K562 (cell line): ENCODE measurements at regions not wholly inside any gene's neighbourhood (a gene's known extent, or its start where the extent isn't known, plus 50 kb on each side); places are given as distances from the start of the nearest gene placed in this dataset.

ENCODE experiments used
- ATAC-seq: fragments of 200-7000 bp; cut with Tn5 transposase; 3 replicates; pipeline ENCODE4 v1.9.1; 2020; ENCODE audit warnings: moderate library complexity
- BruUV-seq: library from RNA; stranded (reverse); fragments of 400-500 nt; replicated peaks from 2 replicates; lab custom pipeline; 2021; lab: Mats Ljungman, UMichigan
- CTCF ChIA-PET: fragments of 300-600 bp; formaldehyde crosslinking; extraction: SDS; loops from one replicate; lab custom pipeline; 2021; ENCODE audit warnings: low intra/inter-chr PET ratio; lab: Yijun Ruan, JAX
- POLR2A ChIA-PET: fragments of 300-600, 350-650 bp; sonication (Branson Sonifier 250); formaldehyde crosslinking; extraction: SDS; loops from one replicate; lab custom pipeline; 2021; ENCODE audit warnings: antibody characterized with exemption, inconsistent platforms; lab: Yijun Ruan, JAX
- DNase-seq, 4 experiments: peaks; one replicate each; pipeline versions ENCODE4 v3.0.0 to v3.0.0-alpha.2; 2011 to 2018; ENCODE audit warnings: low spot score in 3 of 4, mixed read lengths in 3 of 4; ENCODE audit errors: extremely low read depth in 1 of 4
- FAIRE-seq: peaks from 2 replicates; lab custom pipeline; 2011; peaks lifted over from hg19 to GRCh38; lab: Jason Lieb, UNC
- H2AFZ ChIP-seq: 2 replicates; pipeline ENCODE4 v1.6.0; 2011; ENCODE audit warnings: low read depth, low read length, control low read depth, inconsistent platforms
- H3K27ac ChIP-seq: fragments of 200-600 bp; 3 replicates; pipeline ENCODE4 v1.8.0; 2011; ENCODE audit warnings: low read depth, mild to moderate bottlenecking, control low read depth, inconsistent platforms, low read length, moderate library complexity, mixed read lengths; ENCODE audit errors: extremely low read depth
- H3K27me3 ChIP-seq, 2 experiments: fragments of 300-600 bp in 1 of 2; 2 replicates in 1 of 2; 3 replicates in 1 of 2; pipeline versions ENCODE4 v1.6.0 to v1.8.0; 2011; ENCODE audit warnings: inconsistent platforms in 2 of 2, low read length in 2 of 2, mild to moderate bottlenecking in 1 of 2, mixed read lengths in 1 of 2, moderate library complexity in 1 of 2; ENCODE audit not compliant: control insufficient read depth in 2 of 2, insufficient read depth in 2 of 2
- H3K36me3 ChIP-seq: fragments of 300-600 bp; 3 replicates; pipeline ENCODE4 v1.8.0; 2011; ENCODE audit warnings: mild to moderate bottlenecking, low read length, inconsistent platforms; ENCODE audit not compliant: control insufficient read depth, insufficient read depth
- H3K4me1 ChIP-seq, 2 experiments: fragments of 200-600 bp in 1 of 2; replicated peaks in 1 of 2; 2 replicates in 1 of 2; 3 replicates in 1 of 2; pipeline versions ENCODE4 v1.5.1 to v1.8.0; 2011; ENCODE audit warnings: inconsistent platforms in 2 of 2, low read length in 2 of 2, mild to moderate bottlenecking in 1 of 2, mixed read lengths in 1 of 2, moderate library complexity in 1 of 2; ENCODE audit not compliant: control insufficient read depth in 2 of 2, insufficient read depth in 2 of 2
- H3K4me2 ChIP-seq: 2 replicates; pipeline ENCODE4 v1.6.1; 2011; ENCODE audit warnings: low read length, control low read depth, inconsistent platforms, mixed read lengths; ENCODE audit not compliant: insufficient read depth
- H3K4me3 ChIP-seq: fragments of 200-600 bp; sonication (generic), shearing (Covaris generic); 2 replicates; pipeline ENCODE4 v1.5.1; 2016; ENCODE audit warnings: control low read depth, inconsistent platforms
- H3K79me2 ChIP-seq: fragments of 200-600 bp; 3 replicates; pipeline ENCODE4 v1.8.0; 2011; ENCODE audit warnings: low read length, inconsistent platforms; ENCODE audit not compliant: control insufficient read depth, insufficient read depth
- H3K9ac ChIP-seq, 2 experiments: 2 replicates each; pipeline versions ENCODE4 v1.6.0 to v1.6.1; 2011; ENCODE audit warnings: low read depth in 2 of 2, low read length in 2 of 2, control low read depth in 1 of 2, inconsistent platforms in 1 of 2, mild to moderate bottlenecking in 1 of 2, mixed read lengths in 1 of 2; ENCODE audit not compliant: insufficient read depth in 1 of 2
- H3K9me1 ChIP-seq: one replicate; pipeline ENCODE4 v1.6.0; 2011; ENCODE audit warnings: inconsistent platforms, mild to moderate bottlenecking, low read length, moderate library complexity; ENCODE audit not compliant: control insufficient read depth, insufficient read depth
- H3K9me3 ChIP-seq: replicated peaks from 2 replicates; pipeline ENCODE4 v1.5.1; 2011; ENCODE audit warnings: low read depth, low read length, inconsistent platforms; ENCODE audit not compliant: control insufficient read depth, insufficient read depth
- H4K20me1 ChIP-seq: replicated peaks from 2 replicates; pipeline ENCODE4 v1.6.1; 2011; ENCODE audit warnings: low read length, inconsistent platforms, mixed read lengths; ENCODE audit not compliant: control insufficient read depth, insufficient read depth
- ARID1B ChIP-seq: fragments of 450-650 bp; IDR thresholded peaks from 2 replicates; pipeline ENCODE4 v1.6.1; 2016; ENCODE audit warnings: antibody characterized with exemption, mild to moderate bottlenecking, inconsistent platforms
- ASH1L ChIP-seq: fragments of 450-650 bp; IDR thresholded peaks from 2 replicates; pipeline ENCODE4 v1.6.1; 2018; ENCODE audit warnings: borderline replicate concordance, mild to moderate bottlenecking, low read depth; ENCODE audit not compliant: partially characterized antibody
- CHD4 ChIP-seq: fragments of 200-600 bp; sonication (generic); IDR thresholded peaks from 3 replicates; pipeline ENCODE4 v1.6.1; 2012; ENCODE audit warnings: low read depth, mild to moderate bottlenecking, mixed read lengths, low read length, inconsistent platforms; ENCODE audit not compliant: insufficient read depth, insufficient replicate concordance, poor library complexity, severe bottlenecking
- CTBP1 ChIP-seq: fragments of 450-650 bp; IDR thresholded peaks from 2 replicates; pipeline ENCODE4 v1.6.1; 2016; ENCODE audit warnings: borderline replicate concordance
- FOSL1 ChIP-seq: fragments of 200-800 bp; sonication (Bioruptor generic); conservative IDR thresholded peaks from 2 replicates; pipeline ENCODE4 v1.6.1; 2016; ENCODE audit warnings: missing genetic modification characterization, missing compliant biosample characterization
- FOXA1 ChIP-seq: fragments of 450-650 bp; IDR thresholded peaks from 2 replicates; pipeline ENCODE4 v1.6.1; 2016; ENCODE audit warnings: mild to moderate bottlenecking, borderline replicate concordance
- FOXA3 ChIP-seq, 2 experiments: fragments of 450-650 bp in 1 of 2; sonication (generic) in 1 of 2; formaldehyde crosslinking; IDR thresholded peaks in 1 of 2; conservative IDR thresholded peaks in 1 of 2; 2 replicates each; pipeline versions ENCODE4 v1.4.0 to v1.8.0; 2020 to 2022; ENCODE audit warnings: mild to moderate bottlenecking in 2 of 2, missing genetic modification reagents in 1 of 2
- IFI16 ChIP-seq: fragments of 250-450 bp; sonication (Bioruptor Pico); IDR thresholded peaks from 2 replicates; pipeline ENCODE4 v2.1.2; 2022; ENCODE audit warnings: mild to moderate bottlenecking, inconsistent platforms
- POLR2AphosphoS2 ChIP-seq: IDR thresholded peaks from 2 replicates; pipeline ENCODE4 v1.6.1; 2012; ENCODE audit warnings: low read length, improper control_type of control experiment
- PRMT5 ChIP-seq: sonication (generic); formaldehyde crosslinking; IDR thresholded peaks from 2 replicates; pipeline ENCODE4 v1.5.0; 2020; ENCODE audit warnings: missing genetic modification reagents
- SMARCA4 ChIP-seq: fragments of 450-650 bp; IDR thresholded peaks from 2 replicates; pipeline ENCODE4 v1.6.1; 2016
- SMARCE1 ChIP-seq: fragments of 450-650 bp; IDR thresholded peaks from 2 replicates; pipeline ENCODE4 v1.7.1; 2016; ENCODE audit warnings: mild to moderate bottlenecking
- SOX6 ChIP-seq: fragments of 450-650 bp; IDR thresholded peaks from 2 replicates; pipeline ENCODE4 v1.6.1; 2014; ENCODE audit warnings: mild to moderate bottlenecking
- SPI1 ChIP-seq: IDR thresholded peaks from 2 replicates; pipeline ENCODE4 v1.6.1; 2011; ENCODE audit warnings: low read depth, low read length, control low read depth, borderline replicate concordance
- ZNF165 ChIP-seq: fragments of 250-450 bp; sonication (Bioruptor Pico); IDR thresholded peaks from 2 replicates; pipeline ENCODE4 v1.4.0; 2020; ENCODE audit warnings: borderline replicate concordance
- ZNF316 ChIP-seq: fragments of 450-650 bp; IDR thresholded peaks from 2 replicates; pipeline ENCODE4 v1.6.1; 2016
- ZNF583 ChIP-seq: fragments of 250-450 bp; sonication (Bioruptor Pico); IDR thresholded peaks from 2 replicates; pipeline ENCODE4 v1.4.0; 2020
- ZNF696 ChIP-seq: fragments of 250-450 bp; sonication (Bioruptor Pico); conservative IDR thresholded peaks from 2 replicates; pipeline ENCODE4 v1.4.0; 2020; ENCODE audit warnings: mild to moderate bottlenecking, moderate library complexity
- WGBS: fragments of 100-300 bp; shearing (Covaris generic); methylation state at CpG from one replicate; pipeline ENCODE4 v1.1.6; 2016; ENCODE audit warnings: low coverage, mixed read lengths; ENCODE audit not compliant: insufficient coverage; ENCODE audit errors: missing lambda C conversion rate; 5-methylcytosine and 5-hydroxymethylcytosine counted together
- in situ Hi-C: fragments of 300-500 bp; cut with MboI; formaldehyde crosslinking; loops from 4 replicates; pipeline ENCODE4 v1.15.0; 2018; ENCODE audit warnings: inconsistent platforms, mixed read lengths
- intact Hi-C: fragments of 100-400 bp; cut with micrococcal nuclease; formaldehyde crosslinking; loops from 2 replicates; pipeline ENCODE4 v1.14.2; 2022
- TF ChIP-seq, protein P1 (sequence below), 2 experiments: fragments of 450-650 bp in 1 of 2; sonication (generic) in 1 of 2; formaldehyde crosslinking in 1 of 2; IDR thresholded peaks in 1 of 2; conservative IDR thresholded peaks in 1 of 2; 2 replicates each; pipeline versions ENCODE4 v1.6.1 to v1.8.1; 2016 to 2023; ENCODE audit warnings: mild to moderate bottlenecking in 2 of 2, moderate library complexity in 2 of 2, inconsistent platforms in 1 of 2, missing genetic modification reagents in 1 of 2
- TF ChIP-seq, protein P2 (sequence below): fragments of 250-450 bp; sonication (Bioruptor Pico); IDR thresholded peaks from 2 replicates; pipeline ENCODE4 v1.8.0; 2022; ENCODE audit warnings: inconsistent platforms

DNA sequence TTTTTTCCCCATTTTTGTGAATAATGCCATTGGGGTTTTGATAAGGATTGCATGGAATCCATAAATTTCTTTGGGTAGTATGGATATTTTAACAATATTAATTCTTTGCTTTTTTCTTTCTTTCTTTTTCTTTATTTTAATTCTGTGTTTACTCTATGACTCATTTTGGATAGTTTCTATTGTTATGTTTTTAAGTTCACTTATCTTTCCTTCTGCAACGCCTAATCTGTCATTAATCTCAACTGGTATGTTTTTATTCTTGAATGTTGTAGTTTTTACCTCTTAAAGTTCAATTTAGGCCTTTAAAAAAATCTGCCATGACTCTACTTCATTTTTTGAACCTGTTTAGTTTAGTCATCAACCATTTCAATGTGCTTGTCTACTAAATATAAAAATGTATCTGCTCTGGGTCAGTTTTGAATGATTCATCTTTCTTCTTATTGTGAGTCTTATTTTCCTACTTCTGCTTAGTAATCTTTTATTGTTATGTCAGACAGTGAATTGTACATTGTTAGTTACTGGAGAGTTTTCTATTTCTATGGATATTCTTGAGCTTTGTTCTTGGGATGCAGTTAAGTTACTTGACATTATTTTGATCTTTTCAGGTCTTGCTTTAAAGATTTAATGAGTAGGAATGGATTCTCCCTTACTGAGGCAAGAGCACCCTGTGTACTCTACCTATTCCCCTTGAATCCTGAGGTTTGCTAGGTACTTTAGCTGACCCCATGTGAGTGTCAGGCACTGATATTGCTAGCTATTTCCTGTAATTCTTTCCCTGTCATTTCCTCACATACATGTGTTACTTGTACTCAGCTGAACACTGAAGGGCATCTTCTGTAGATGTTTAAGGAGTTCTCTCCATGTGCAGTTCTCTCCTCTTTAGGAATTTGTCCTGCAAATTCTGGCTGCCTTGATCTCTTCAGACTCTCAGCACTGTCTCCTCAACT, 104.2 kb downstream of the TFAP2B start:
- Histone ChIP-seq H3K79me2 (no peaks in the 10 kb centered on the region), H3K4me1 (peaks cover 0 to 3% of the 10 kb centered on the region in 2 experiments; a peak in 2 of 5 replicates), H3K36me3 (no peaks in the 10 kb centered on the region), H3K27ac (no peak overlapping the region), H3K4me3 (no peak overlapping the region), H4K20me1 (no peaks in the 10 kb centered on the region), H3K9me3 (peaks cover 5% of the 10 kb centered on the region; the same call in 1 of the 2 replicates), H3K27me3 (no peaks in the 10 kb centered on the region), H2AFZ (peak overlapping the region; percentile 50; the same call in 1 of the 2 replicates), H3K9me1 (no peaks in the 10 kb centered on the region), H3K4me2 (no peak overlapping the region), H3K9ac (no peak overlapping the region)
- peak in 1 of 2 experiments; percentile 24; a peak in 2 of 4 replicates for TF ChIP-seq FOXA3 (CRISPR knock-in tag; conservative IDR thresholded peaks at IDR 0.05 in 1 of 2, IDR thresholded peaks at IDR 0.05 in 1 of 2)
- no peak for TF ChIP-seq IFI16
- TF ChIP-seq, protein P1, sequence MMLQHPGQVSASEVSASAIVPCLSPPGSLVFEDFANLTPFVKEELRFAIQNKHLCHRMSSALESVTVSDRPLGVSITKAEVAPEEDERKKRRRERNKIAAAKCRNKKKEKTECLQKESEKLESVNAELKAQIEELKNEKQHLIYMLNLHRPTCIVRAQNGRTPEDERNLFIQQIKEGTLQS (IDR thresholded peaks at IDR 0.05) = peak; percentile 49; the same call in 1 of the 2 replicates
- TF ChIP-seq, protein P1 (CRISPR knock-in tag; conservative IDR thresholded peaks at IDR 0.05) = no peak
- TF ChIP-seq ARID1B = peak; percentile 63
- peak; percentile 58 for TF ChIP-seq FOSL1 (tag)
- peak; percentile 40; the same call in 1 of the 2 replicates for TF ChIP-seq SOX6
- no peak for TF ChIP-seq POLR2AphosphoS2
- peak; percentile 47; the same call in 1 of the 2 replicates for TF ChIP-seq SMARCA4
- no peak for TF ChIP-seq CHD4
- TF ChIP-seq, protein P2, sequence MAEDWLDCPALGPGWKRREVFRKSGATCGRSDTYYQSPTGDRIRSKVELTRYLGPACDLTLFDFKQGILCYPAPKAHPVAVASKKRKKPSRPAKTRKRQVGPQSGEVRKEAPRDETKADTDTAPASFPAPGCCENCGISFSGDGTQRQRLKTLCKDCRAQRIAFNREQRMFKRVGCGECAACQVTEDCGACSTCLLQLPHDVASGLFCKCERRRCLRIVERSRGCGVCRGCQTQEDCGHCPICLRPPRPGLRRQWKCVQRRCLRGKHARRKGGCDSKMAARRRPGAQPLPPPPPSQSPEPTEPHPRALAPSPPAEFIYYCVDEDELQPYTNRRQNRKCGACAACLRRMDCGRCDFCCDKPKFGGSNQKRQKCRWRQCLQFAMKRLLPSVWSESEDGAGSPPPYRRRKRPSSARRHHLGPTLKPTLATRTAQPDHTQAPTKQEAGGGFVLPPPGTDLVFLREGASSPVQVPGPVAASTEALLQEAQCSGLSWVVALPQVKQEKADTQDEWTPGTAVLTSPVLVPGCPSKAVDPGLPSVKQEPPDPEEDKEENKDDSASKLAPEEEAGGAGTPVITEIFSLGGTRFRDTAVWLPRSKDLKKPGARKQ = no peak
- no peak for TF ChIP-seq PRMT5 (CRISPR knock-in tag)
- no peak for TF ChIP-seq SPI1
- no peak for TF ChIP-seq ZNF583 (CRISPR knock-in tag)
- TF ChIP-seq SMARCE1 = peak; percentile 69; the same call in 1 of the 2 replicates
- no peak for TF ChIP-seq CTBP1
- TF ChIP-seq ZNF316 = 0 out of 2 replicates have a peak, but pooled peaks have one; percentile 6
- 0 out of 2 replicates have a peak, but pooled peaks have one; percentile 34 for TF ChIP-seq FOXA1
- no peak for TF ChIP-seq ZNF165 (CRISPR knock-in tag)
- TF ChIP-seq ZNF696 (CRISPR knock-in tag) = no peak
- peak; percentile 20 for TF ChIP-seq ASH1L
- in situ Hi-C loops (no loop called here), intact Hi-C loops (no loop called here)
- CTCF ChIA-PET = no interaction called here
- POLR2A ChIA-PET = interaction anchor here (0.6 kb wide), 1 partner anchor 422 kb away, joined by 3 read pairs; no protein-coding TSS in a partner anchor
- no peak for FAIRE-seq
- BruUV-seq = no TSS peak
- no peak for DNase-seq
- ATAC-seq = no peak
- 0% methylated on average over 1 of the region's 1 CpG for WGBS
